Nephron (organoid): ENCODE measurements at regions not wholly inside any gene's neighbourhood (a gene's known extent, or its start where the extent isn't known, plus 50 kb on each side); places are given as distances from the start of the nearest gene placed in this dataset.

Source experiments
- H3K27ac Mint-ChIP-seq, 3 experiments: 2 replicates each; pipeline ENCODE4 v1.8.0; 2020; ENCODE audit warnings: mixed read lengths in 3 of 3, mild to moderate bottlenecking in 2 of 3, moderate library complexity in 1 of 3
- H3K27me3 Mint-ChIP-seq: 2 replicates; pipeline ENCODE4 v1.8.0; 2021; ENCODE audit warnings: low read depth, mild to moderate bottlenecking, moderate library complexity, mixed read lengths
- H3K36me3 Mint-ChIP-seq: 2 replicates; pipeline ENCODE4 v1.8.0; 2020; ENCODE audit warnings: low read depth, mixed read lengths
- H3K4me1 Mint-ChIP-seq: 2 replicates; pipeline ENCODE4 v1.8.0; 2020; ENCODE audit warnings: mixed read lengths
- H3K4me3 Mint-ChIP-seq, 3 experiments: 2 replicates each; pipeline ENCODE4 v1.8.0; 2020; ENCODE audit warnings: mild to moderate bottlenecking in 3 of 3, mixed read lengths in 3 of 3, moderate library complexity in 2 of 3
- H3K9me3 Mint-ChIP-seq: 2 replicates; pipeline ENCODE4 v1.8.0; 2020; ENCODE audit warnings: mixed read lengths
- TF ChIP-seq, protein P1 (sequence below), 3 experiments: fragments of 200-600 bp; sonication (generic); IDR thresholded peaks; one replicate each; pipeline ENCODE4 v1.5.0; 2021; ENCODE audit warnings: antibody characterized with exemption in 3 of 3; ENCODE audit not compliant: unreplicated experiment in 3 of 3

DNA sequence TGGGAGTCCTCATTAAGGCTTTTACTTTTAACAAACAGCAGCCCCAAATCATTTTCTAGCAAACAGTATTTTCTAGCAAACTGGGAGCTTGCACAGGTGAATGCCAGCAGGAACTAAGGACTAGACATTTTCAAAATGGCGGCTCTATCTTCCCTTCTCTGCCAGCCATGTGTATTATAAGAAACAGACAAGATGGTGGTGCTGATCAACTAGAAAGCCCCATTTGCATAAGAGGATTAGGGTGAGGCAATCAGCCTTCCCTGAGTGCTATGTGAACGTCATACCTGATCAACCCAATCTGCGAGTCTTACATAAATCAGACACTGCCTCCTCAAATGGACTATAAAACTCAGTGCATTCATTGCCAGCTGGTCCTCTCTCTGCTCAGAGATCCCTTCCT, 479.6 kb downstream of the IPMK start:
- H3K36me3 Mint-ChIP-seq, result no peaks in the 10 kb centered on the region
- H3K4me3 Mint-ChIP-seq, result no peak overlapping the region
- H3K4me1 Mint-ChIP-seq, result no peaks in the 10 kb centered on the region
- H3K27ac Mint-ChIP-seq, result no peak overlapping the region
- no peaks in the 10 kb centered on the region for H3K27me3 Mint-ChIP-seq
- TF ChIP-seq, protein P1, sequence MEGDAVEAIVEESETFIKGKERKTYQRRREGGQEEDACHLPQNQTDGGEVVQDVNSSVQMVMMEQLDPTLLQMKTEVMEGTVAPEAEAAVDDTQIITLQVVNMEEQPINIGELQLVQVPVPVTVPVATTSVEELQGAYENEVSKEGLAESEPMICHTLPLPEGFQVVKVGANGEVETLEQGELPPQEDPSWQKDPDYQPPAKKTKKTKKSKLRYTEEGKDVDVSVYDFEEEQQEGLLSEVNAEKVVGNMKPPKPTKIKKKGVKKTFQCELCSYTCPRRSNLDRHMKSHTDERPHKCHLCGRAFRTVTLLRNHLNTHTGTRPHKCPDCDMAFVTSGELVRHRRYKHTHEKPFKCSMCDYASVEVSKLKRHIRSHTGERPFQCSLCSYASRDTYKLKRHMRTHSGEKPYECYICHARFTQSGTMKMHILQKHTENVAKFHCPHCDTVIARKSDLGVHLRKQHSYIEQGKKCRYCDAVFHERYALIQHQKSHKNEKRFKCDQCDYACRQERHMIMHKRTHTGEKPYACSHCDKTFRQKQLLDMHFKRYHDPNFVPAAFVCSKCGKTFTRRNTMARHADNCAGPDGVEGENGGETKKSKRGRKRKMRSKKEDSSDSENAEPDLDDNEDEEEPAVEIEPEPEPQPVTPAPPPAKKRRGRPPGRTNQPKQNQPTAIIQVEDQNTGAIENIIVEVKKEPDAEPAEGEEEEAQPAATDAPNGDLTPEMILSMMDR (IDR thresholded peaks at IDR 0.05; ENCODE audit: unreplicated experiment in 3 of 3), result no peak
- no peaks in the 10 kb centered on the region for H3K9me3 Mint-ChIP-seq

DNA sequence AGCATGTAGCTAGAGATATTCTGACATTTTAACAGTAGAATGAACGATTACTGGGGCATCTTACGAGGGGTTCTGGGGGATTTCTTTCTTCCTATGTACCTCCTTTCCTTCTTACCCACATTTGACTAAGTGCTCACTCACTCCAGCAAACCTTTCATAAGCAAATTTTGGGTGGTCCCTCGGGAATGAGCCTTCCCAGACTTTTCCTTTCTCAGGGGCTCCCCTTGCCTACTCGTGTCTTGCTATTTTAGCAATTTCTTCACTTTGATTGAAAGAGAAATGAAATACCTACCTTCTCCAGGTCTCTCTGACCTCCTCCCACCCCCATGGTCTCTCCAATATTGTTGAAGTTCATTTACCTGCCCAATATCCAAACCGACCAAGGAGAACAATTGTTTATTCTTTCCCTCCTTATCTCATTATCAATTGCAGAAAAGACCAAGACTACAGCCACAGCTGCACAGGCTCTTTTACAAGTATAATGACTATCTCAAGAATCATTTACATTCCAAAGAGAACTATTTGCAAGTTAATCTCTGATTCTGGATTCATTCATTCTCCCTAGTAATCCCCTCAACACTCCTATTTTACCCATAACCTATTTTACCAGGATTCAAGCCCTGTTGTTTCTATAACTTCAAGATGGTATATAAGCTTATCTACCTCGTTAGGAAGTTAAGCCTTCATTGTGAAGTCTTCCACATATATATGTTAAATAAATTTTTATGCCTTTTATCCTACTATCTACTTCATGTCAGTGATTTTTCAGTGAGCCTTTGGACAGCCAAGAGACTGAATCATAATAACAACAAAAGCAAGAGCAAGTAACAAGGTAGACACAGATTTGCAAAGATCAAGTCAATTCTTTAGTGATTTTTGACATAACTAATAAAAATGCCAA, 480.6 kb downstream of the IPMK start:
- H3K36me3 Mint-ChIP-seq, result no peaks in the 10 kb centered on the region

DNA sequence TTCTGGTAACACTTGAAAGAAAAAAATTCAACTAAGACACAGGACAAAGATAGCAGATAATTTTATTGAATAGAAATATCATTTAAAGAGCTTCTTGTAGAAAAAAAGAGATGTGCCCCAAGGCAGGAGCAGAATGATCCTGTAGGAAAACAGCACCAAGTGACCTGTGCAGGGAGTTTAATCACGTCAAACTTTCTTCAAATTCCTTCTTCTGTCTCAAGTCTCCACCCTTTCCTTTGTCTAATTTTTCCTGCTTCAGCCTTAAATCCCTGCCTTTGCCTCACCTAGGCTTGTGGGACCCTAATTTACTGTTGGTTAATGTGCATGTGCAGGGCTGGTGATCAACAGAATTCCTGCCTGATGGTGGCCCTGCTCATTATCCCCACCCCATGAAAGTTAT, 481.4 kb downstream of the IPMK start:
- no peak overlapping the region for H3K27ac Mint-ChIP-seq
- H3K27me3 Mint-ChIP-seq, result no peaks in the 10 kb centered on the region
- no peak overlapping the region for H3K4me3 Mint-ChIP-seq
- no peaks in the 10 kb centered on the region for H3K4me1 Mint-ChIP-seq
- H3K36me3 Mint-ChIP-seq, result no peaks in the 10 kb centered on the region
- TF ChIP-seq, protein P1 (IDR thresholded peaks at IDR 0.05; ENCODE audit: unreplicated experiment in 3 of 3), result no peak
- no peaks in the 10 kb centered on the region for H3K9me3 Mint-ChIP-seq

More for the DNA sequence above, 480.6 kb downstream of the IPMK start:
- Mint-ChIP-seq H3K27me3 (no peaks in the 10 kb centered on the region), H3K27ac (no peak overlapping the region), H3K9me3 (no peaks in the 10 kb centered on the region), H3K4me3 (no peak overlapping the region), H3K4me1 (no peaks in the 10 kb centered on the region)
- TF ChIP-seq, protein P1 (IDR thresholded peaks at IDR 0.05; ENCODE audit: unreplicated experiment in 3 of 3), result no peak

- no peaks in the 10 kb centered on the region for H3K9me3 Mint-ChIP-seq
- no peaks in the 10 kb centered on the region for H3K36me3 Mint-ChIP-seq
- H3K27me3 Mint-ChIP-seq, result no peaks in the 10 kb centered on the region
- no peak overlapping the region for H3K4me3 Mint-ChIP-seq
- H3K27ac Mint-ChIP-seq, result no peak overlapping the region
- TF ChIP-seq, protein P1 (IDR thresholded peaks at IDR 0.05; ENCODE audit: unreplicated experiment in 3 of 3), result no peak
- H3K4me1 Mint-ChIP-seq, result no peaks in the 10 kb centered on the region
Measured at GRCh38 chr10:57785546-57785945, 482.1 kb downstream of the IPMK start.

- H3K27ac Mint-ChIP-seq, result no peak overlapping the region
- TF ChIP-seq, protein P1 (IDR thresholded peaks at IDR 0.05; ENCODE audit: unreplicated experiment in 3 of 3), result no peak
- no peaks in the 10 kb centered on the region for H3K4me1 Mint-ChIP-seq
- H3K36me3 Mint-ChIP-seq, result no peaks in the 10 kb centered on the region
- no peaks in the 10 kb centered on the region for H3K27me3 Mint-ChIP-seq
- peaks cover 3% of the 10 kb centered on the region for H3K9me3 Mint-ChIP-seq
- no peak overlapping the region for H3K4me3 Mint-ChIP-seq
Measured at GRCh38 chr10:57785068-57785467, 482.6 kb downstream of the IPMK start.
